Gastrocnemius medialis (tissue), 4 donors: ENCODE measurements at regions not wholly inside any gene's neighbourhood (a gene's known extent, or its start where the extent isn't known, plus 50 kb on each side); places are given as distances from the start of the nearest gene placed in this dataset.

Experiments
- CTCF ChIP-seq, 5 experiments: fragments of 450-650 bp in 3 of 5; fragments of 200-600 bp in 2 of 5; sonication (generic) in 2 of 5; IDR thresholded peaks in 4 of 5; conservative IDR thresholded peaks in 1 of 5; 1 replicate in 4 of 5; 2 replicates in 1 of 5; pipeline ENCODE4 v1.5.1; 2016 to 2019; ENCODE audit warnings: antibody characterized with exemption in 5 of 5, mild to moderate bottlenecking in 3 of 5, moderate library complexity in 3 of 5
- POLR2A ChIP-seq, 2 donors: fragments of 450-650 bp; IDR thresholded peaks; one replicate each; pipeline ENCODE4 v1.6.1; 2017; ENCODE audit warnings: antibody characterized with exemption in 2 of 2, mild to moderate bottlenecking in 2 of 2, moderate library complexity in 2 of 2

GRCh38 chr13:21287331-21287907 lies 111.0 kb downstream of the MRPL57 start:
- TF ChIP-seq CTCF (IDR thresholded peaks at IDR 0.05 in 4 of 5, conservative IDR thresholded peaks at IDR 0.05 in 1 of 5) (no peak), POLR2A (IDR thresholded peaks at IDR 0.05) (no peak)
